Smooth muscle cell (in vitro differentiated cells): ENCODE measurements at regions not wholly inside any gene's neighbourhood (a gene's known extent, or its start where the extent isn't known, plus 50 kb on each side); places are given as distances from the start of the nearest gene placed in this dataset.

Experiments
- DNase-seq: peaks from one replicate; lab custom pipeline; 2025; ENCODE audit not compliant: unreplicated experiment; lab: John Stamatoyannopoulos, UW
- H2AFZ ChIP-seq: fragments of 200-600 bp; sonication (generic); 2 replicates; pipeline ENCODE4 v1.6.0; 2016; ENCODE audit warnings: antibody characterized with exemption, low read depth, mild to moderate bottlenecking
- H3F3A ChIP-seq: fragments of 200-600 bp; sonication (generic); 2 replicates; pipeline ENCODE4 v1.6.0; 2017; ENCODE audit warnings: antibody characterized with exemption, low read depth
- H3K27ac ChIP-seq: fragments of 200-600 bp; sonication (generic); 2 replicates; pipeline ENCODE4 v1.5.1; 2016; ENCODE audit warnings: low read depth, mild to moderate bottlenecking
- H3K27me3 ChIP-seq: fragments of 200-600 bp; sonication (generic); 2 replicates; pipeline ENCODE4 v1.6.1; 2016; ENCODE audit warnings: low read depth, mild to moderate bottlenecking
- H3K36me3 ChIP-seq: fragments of 200-600 bp; sonication (generic); 2 replicates; pipeline ENCODE4 v1.5.1; 2016; ENCODE audit warnings: low read depth
- H3K4me1 ChIP-seq: fragments of 200-600 bp; sonication (generic); 2 replicates; pipeline ENCODE4 v1.5.1; 2016; ENCODE audit warnings: low read depth
- H3K4me2 ChIP-seq: fragments of 200-600 bp; sonication (generic); 2 replicates; pipeline ENCODE4 v1.6.0; 2016; ENCODE audit warnings: mild to moderate bottlenecking
- H3K4me3 ChIP-seq: fragments of 200-600 bp; sonication (generic); 2 replicates; pipeline ENCODE4 v1.5.1; 2016; ENCODE audit warnings: mild to moderate bottlenecking
- H3K79me2 ChIP-seq: fragments of 200-600 bp; sonication (generic); 2 replicates; pipeline ENCODE4 v1.6.0; 2016; ENCODE audit warnings: low read depth, mild to moderate bottlenecking
- H3K9ac ChIP-seq: fragments of 200-600 bp; sonication (generic); 2 replicates; pipeline ENCODE4 v1.6.0; 2016; ENCODE audit warnings: low read depth
- H3K9me3 ChIP-seq: fragments of 200-600 bp; sonication (generic); replicated peaks from 2 replicates; pipeline ENCODE4 v1.5.1; 2016; ENCODE audit warnings: low read depth
- H4K20me1 ChIP-seq: fragments of 200-600 bp; sonication (generic); 2 replicates; pipeline ENCODE4 v1.6.0; 2016; ENCODE audit warnings: low read depth
- WGBS: methylation state at CpG from one replicate; pipeline ENCODE4 v1.1.7; 2016; ENCODE audit warnings: low lambda C conversion rate; 5-methylcytosine and 5-hydroxymethylcytosine counted together
- TF ChIP-seq, protein P1 (sequence below): fragments of 200-600 bp; sonication (generic); IDR thresholded peaks from 2 replicates; pipeline ENCODE4 v1.5.1; 2017; ENCODE audit warnings: borderline replicate concordance, mild to moderate bottlenecking, antibody characterized with exemption; ENCODE audit not compliant: insufficient read depth, poor library complexity, severe bottlenecking

DNA sequence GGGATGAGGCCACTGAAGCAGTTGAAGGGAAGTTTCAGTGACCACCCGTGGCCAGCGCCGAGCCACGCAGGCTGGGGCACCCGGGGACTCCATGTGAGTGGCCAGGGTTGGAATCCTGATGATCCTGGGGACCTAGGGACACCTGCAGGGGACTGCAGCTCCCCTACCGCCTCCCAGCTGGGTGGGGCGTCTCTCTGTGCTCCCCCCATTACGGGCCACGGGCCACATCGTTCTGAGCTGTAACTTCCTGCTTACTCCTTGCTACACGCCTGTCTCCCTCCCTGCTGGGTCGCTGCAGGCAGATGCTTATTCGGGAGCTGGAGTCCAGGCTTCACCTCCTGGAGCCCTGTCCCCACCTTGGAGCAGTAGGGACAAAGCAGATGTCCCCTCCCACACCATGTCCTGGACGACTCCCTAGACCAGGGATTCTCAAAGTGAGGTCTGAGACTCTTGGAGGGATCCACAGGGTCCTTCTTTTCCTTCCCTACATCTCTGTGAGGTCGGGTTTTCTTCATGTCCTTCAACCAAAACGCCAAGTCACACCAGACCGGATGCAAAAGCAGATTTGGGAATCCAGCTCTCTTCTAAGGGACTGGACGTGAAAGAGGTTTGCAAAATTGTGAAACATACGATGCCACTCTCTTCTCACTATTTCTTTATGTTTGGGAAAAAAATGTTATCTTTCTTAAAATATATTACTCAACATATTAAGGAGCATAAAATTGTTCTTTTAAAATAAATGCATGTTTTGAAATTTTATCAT is 85.9 kb upstream of the NCOR2 start:
- no peaks in the 10 kb centered on the region for H3K79me2 ChIP-seq
- no peak overlapping the region for H3K9ac ChIP-seq
- no peaks in the 10 kb centered on the region for H3K36me3 ChIP-seq
- H3K4me2 ChIP-seq: no peak overlapping the region
- H2AFZ ChIP-seq: no peak overlapping the region
- H3K27me3 ChIP-seq: no peaks in the 10 kb centered on the region
- no peak overlapping the region for H3K4me3 ChIP-seq
- no peaks in the 10 kb centered on the region for H4K20me1 ChIP-seq
- peaks cover 11% of the 10 kb centered on the region for H3K4me1 ChIP-seq
- H3K9me3 ChIP-seq: no peaks in the 10 kb centered on the region
- 78% methylated on average over 19 of the region's 19 CpGs for WGBS
- H3K27ac ChIP-seq: no peak overlapping the region
- H3F3A ChIP-seq: no peaks in the 10 kb centered on the region
- TF ChIP-seq, protein P1, sequence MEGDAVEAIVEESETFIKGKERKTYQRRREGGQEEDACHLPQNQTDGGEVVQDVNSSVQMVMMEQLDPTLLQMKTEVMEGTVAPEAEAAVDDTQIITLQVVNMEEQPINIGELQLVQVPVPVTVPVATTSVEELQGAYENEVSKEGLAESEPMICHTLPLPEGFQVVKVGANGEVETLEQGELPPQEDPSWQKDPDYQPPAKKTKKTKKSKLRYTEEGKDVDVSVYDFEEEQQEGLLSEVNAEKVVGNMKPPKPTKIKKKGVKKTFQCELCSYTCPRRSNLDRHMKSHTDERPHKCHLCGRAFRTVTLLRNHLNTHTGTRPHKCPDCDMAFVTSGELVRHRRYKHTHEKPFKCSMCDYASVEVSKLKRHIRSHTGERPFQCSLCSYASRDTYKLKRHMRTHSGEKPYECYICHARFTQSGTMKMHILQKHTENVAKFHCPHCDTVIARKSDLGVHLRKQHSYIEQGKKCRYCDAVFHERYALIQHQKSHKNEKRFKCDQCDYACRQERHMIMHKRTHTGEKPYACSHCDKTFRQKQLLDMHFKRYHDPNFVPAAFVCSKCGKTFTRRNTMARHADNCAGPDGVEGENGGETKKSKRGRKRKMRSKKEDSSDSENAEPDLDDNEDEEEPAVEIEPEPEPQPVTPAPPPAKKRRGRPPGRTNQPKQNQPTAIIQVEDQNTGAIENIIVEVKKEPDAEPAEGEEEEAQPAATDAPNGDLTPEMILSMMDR: no peak
- DNase-seq: no peak

DNA sequence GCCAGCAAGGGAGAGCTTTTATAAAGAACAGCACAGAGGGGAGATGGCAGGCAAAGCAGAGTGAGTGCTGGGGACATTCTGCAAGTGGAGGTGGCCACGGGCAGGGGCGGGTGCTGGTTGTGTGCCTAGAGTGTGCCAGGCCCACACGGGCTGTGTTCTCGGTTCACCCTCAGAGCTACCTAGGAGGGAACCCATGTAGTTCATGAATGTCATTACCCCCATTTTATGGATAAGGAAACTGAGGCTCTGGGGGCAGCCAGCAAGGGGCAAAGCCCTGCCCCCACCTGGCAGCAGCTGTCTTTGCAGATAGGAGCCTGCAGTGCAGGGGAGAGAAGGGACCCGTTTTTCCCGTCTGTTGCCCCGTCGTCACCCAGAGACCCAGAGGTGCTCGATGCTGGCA is 85.2 kb upstream of the NCOR2 start:
- H3K9me3 ChIP-seq: no peaks in the 10 kb centered on the region
- TF ChIP-seq, protein P1: no peak
- WGBS: 96% methylated on average over 9 of the region's 9 CpGs

DNA sequence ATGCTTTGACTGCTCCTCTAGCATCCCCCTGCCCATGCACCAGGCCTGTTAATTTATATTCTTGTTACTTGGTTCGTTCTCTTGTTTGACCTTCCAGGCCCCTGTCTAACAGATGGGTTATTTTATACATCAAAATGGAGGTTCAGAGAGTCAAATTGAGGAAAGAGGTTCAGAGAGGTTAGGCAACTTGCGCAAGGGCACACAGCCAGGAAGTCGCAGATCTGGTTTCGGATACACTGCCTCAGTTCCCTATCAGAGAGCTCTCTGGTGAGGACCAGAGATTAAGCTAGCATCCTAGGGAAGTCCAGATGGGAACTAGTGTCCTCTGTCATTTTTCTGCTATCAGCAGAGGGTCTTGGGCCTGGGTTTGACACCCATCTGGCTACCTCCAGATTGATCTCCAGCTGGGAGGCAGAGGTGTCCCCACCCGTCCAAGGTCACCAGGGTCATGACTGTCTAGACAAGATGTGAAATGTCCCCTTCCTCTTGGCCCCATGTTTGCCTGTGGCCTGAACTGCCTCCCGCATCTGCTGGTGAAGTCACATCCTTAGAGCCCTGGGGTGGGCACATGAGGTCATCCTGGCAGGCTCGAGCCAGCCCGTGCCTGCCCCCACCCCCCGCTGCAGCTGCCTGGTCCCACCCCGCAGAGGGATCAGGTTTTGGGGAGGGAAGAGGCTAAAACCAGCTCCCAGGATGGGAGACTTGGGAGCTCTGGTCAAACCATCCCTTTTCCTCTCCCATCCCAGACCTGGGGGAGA is 84.3 kb upstream of the NCOR2 start:
- TF ChIP-seq, protein P1: no peak
- H3K4me2 ChIP-seq: no peak overlapping the region
- H4K20me1 ChIP-seq: no peaks in the 10 kb centered on the region
- H3K79me2 ChIP-seq: no peaks in the 10 kb centered on the region
- DNase-seq: no peak
- 66% methylated on average over 10 of the region's 10 CpGs for WGBS
- H3K27ac ChIP-seq: no peak overlapping the region
- peaks cover 11% of the 10 kb centered on the region for H3K4me1 ChIP-seq
- no peak overlapping the region for H2AFZ ChIP-seq
- H3K9me3 ChIP-seq: no peaks in the 10 kb centered on the region
- H3K27me3 ChIP-seq: no peaks in the 10 kb centered on the region
- H3K4me3 ChIP-seq: no peak overlapping the region
- H3F3A ChIP-seq: no peaks in the 10 kb centered on the region
- H3K9ac ChIP-seq: no peak overlapping the region
- H3K36me3 ChIP-seq: no peaks in the 10 kb centered on the region

More for the DNA sequence above, 85.2 kb upstream of the NCOR2 start:
- H3K4me1 ChIP-seq: peaks cover 11% of the 10 kb centered on the region
- no peak overlapping the region for H2AFZ ChIP-seq
- no peak for DNase-seq
- no peak overlapping the region for H3K9ac ChIP-seq
- no peaks in the 10 kb centered on the region for H3K79me2 ChIP-seq
- H3K36me3 ChIP-seq: no peaks in the 10 kb centered on the region
- no peaks in the 10 kb centered on the region for H4K20me1 ChIP-seq
- H3K27ac ChIP-seq: no peak overlapping the region
- no peak overlapping the region for H3K4me2 ChIP-seq
- H3F3A ChIP-seq: no peaks in the 10 kb centered on the region
- H3K27me3 ChIP-seq: no peaks in the 10 kb centered on the region
- no peak overlapping the region for H3K4me3 ChIP-seq

DNA sequence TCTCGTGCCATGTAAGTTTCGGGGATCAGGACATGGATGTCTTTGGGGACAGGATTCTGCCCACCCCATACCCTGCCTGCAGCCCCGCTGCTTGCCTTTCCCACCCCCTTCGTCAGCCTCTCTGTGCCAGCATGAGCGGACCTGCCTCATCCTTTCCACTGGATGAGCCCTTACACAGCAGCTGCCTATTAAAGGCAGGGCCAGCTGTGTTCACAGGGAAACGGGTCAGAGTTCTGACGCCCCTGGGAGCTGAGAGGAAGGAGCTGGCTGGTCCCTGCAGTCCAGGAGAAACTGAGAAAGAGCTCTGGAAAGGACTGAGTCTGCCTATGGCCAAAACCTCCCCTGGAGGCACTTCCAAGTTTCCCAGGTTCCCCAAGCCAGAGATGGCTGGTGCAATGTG is 83.5 kb upstream of the NCOR2 start:
- DNase-seq: no peak
- WGBS: 87% methylated on average over 7 of the region's 7 CpGs

More for the DNA sequence above, 83.5 kb upstream of the NCOR2 start:
- H3K9ac ChIP-seq: no peak overlapping the region
- H2AFZ ChIP-seq: no peak overlapping the region
- no peaks in the 10 kb centered on the region for H4K20me1 ChIP-seq
- H3K27ac ChIP-seq: no peak overlapping the region
- H3K79me2 ChIP-seq: no peaks in the 10 kb centered on the region
- no peak overlapping the region for H3K4me2 ChIP-seq
- H3K4me3 ChIP-seq: no peak overlapping the region
- H3F3A ChIP-seq: no peaks in the 10 kb centered on the region
- TF ChIP-seq, protein P1: no peak
- no peaks in the 10 kb centered on the region for H3K9me3 ChIP-seq
- H3K4me1 ChIP-seq: peaks cover 11% of the 10 kb centered on the region
- no peaks in the 10 kb centered on the region for H3K27me3 ChIP-seq
- no peaks in the 10 kb centered on the region for H3K36me3 ChIP-seq
